D721Med (cell line): ENCODE measurements at regions not wholly inside any gene's neighbourhood (a gene's known extent, or its start where the extent isn't known, plus 50 kb on each side); places are given as distances from the start of the nearest gene placed in this dataset.
A peak's percentile ranks its signal among the peaks of the same experiment; 100 is the strongest.
"Not testable (repeated sequence)": the region's sequence is repeated elsewhere in the genome, so short reads cannot be mapped to it uniquely, and the experiment has no call there.

Source experiments
- DNase-seq: peaks from one replicate; pipeline ENCODE4 v3.0.0; 2011; ENCODE audit warnings: low spot score; ENCODE audit not compliant: insufficient read length
- FAIRE-seq: peaks from 2 replicates; lab custom pipeline; 2011; peaks lifted over from hg19 to GRCh38; lab: Jason Lieb, UNC
- TF ChIP-seq, protein P1 (sequence below): IDR thresholded peaks from 2 replicates; pipeline ENCODE4 v1.5.1; 2012; ENCODE audit warnings: mild to moderate bottlenecking, control low read depth; ENCODE audit not compliant: insufficient read depth; ENCODE audit errors: missing control alignments

- FAIRE-seq, result no peak
- TF ChIP-seq, protein P1, sequence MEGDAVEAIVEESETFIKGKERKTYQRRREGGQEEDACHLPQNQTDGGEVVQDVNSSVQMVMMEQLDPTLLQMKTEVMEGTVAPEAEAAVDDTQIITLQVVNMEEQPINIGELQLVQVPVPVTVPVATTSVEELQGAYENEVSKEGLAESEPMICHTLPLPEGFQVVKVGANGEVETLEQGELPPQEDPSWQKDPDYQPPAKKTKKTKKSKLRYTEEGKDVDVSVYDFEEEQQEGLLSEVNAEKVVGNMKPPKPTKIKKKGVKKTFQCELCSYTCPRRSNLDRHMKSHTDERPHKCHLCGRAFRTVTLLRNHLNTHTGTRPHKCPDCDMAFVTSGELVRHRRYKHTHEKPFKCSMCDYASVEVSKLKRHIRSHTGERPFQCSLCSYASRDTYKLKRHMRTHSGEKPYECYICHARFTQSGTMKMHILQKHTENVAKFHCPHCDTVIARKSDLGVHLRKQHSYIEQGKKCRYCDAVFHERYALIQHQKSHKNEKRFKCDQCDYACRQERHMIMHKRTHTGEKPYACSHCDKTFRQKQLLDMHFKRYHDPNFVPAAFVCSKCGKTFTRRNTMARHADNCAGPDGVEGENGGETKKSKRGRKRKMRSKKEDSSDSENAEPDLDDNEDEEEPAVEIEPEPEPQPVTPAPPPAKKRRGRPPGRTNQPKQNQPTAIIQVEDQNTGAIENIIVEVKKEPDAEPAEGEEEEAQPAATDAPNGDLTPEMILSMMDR, result no peak
- DNase-seq, result no peak
Measured at GRCh38 chr6:90893400-90893799, 306.5 kb upstream of the MAP3K7 start.

- TF ChIP-seq, protein P1, result peak; percentile 8
- DNase-seq, result no peak
- FAIRE-seq, result no peak
Measured at GRCh38 chr6:90892271-90892670, 305.4 kb upstream of the MAP3K7 start.

DNA sequence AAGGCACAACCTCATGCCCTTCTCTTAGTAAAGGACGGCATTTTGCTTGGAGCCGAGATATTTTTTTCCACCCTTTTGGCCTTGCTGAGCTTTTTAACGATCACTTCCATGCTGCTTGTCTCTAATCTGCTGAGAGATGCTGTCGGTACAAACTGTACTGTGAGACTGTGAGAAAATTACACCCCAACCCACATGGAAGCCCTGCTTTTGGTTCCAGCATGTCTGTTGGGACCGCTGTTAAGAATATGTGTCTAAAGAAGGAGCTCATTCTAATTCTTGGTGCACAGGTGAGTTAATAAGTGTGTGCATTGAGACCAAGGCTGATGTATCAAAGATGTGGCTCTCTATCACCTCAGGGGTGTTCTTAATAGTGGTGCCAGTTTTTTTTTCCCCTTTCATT lies 304.5 kb upstream of the MAP3K7 start:
- DNase-seq (no peak), FAIRE-seq (no peak)
- TF ChIP-seq, protein P1, result no peak

DNA sequence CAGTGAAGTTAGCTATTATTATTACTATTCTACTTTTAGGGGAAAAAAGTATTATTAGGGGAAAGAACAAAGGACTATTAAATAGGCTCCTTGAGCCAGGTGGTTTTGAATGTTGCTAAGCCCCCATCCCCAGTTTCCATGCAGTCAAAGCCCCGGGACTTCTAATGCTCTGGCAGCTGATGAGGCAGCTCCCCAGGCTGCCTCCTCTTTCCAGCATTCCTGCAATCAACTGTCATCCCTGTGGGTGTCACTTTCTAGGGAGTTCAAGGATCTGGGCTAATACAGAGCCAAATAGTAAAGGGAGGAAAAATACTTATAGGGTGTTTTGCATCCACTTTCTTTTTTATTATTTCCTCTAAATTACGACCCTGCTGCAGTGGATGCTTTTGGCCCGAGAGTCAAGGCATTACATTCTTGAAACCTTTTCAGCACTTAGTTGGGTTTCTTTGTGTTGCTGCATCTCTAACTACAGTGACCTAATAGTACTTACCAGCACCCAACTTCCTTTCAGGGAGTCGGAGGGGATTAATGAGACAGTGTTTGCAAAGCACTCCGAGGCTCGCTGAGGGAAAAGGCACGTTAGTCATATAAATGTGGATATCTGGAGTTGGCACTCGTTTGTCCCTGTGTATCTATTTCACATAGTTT lies 303.9 kb upstream of the MAP3K7 start:
- TF ChIP-seq, protein P1, result no peak
- DNase-seq (no peak), FAIRE-seq (no peak)

GRCh38 chr6:90887764-90888163 lies 300.9 kb upstream of the MAP3K7 start:
- DNase-seq, result no peak
- no peak for FAIRE-seq
- TF ChIP-seq, protein P1, result no peak

GRCh38 chr6:90885611-90886056 lies 298.8 kb upstream of the MAP3K7 start:
- TF ChIP-seq, protein P1, result no peak
- no peak for FAIRE-seq
- DNase-seq, result no peak

DNA sequence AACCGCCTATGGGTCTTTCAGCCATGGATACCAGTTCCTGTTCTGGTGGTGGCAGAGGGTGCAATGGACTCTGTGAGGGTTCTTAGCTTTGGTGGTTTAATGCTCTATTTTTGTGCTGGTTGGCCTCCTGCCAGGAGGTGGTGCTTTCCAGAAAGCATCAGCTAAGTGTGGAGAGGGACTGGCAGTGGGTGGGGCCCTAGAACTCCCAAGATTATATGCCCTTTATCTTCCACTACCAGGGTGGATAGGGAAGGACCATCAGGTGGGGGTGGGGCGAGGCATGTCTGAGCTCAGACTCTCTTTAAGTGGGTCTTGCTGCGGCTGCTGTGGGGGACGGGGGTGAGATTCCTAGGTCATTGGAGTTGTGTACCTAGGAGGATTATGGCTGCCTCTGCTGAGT lies 298.3 kb upstream of the MAP3K7 start:
- not testable (repeated sequence) for FAIRE-seq, DNase-seq
